Vagina (tissue), 2 donors: ENCODE measurements at regions not wholly inside any gene's neighbourhood (a gene's known extent, or its start where the extent isn't known, plus 50 kb on each side); places are given as distances from the start of the nearest gene placed in this dataset.

Source experiments
- CTCF ChIP-seq, 3 experiments: fragments of 450-650 bp in 2 of 3; fragments of 200-600 bp in 1 of 3; sonication (generic) in 1 of 3; IDR thresholded peaks; one replicate each; pipeline ENCODE4 v1.5.1; 2017 to 2019; ENCODE audit warnings: antibody characterized with exemption in 3 of 3, mild to moderate bottlenecking in 2 of 3, moderate library complexity in 2 of 3
- POLR2A ChIP-seq, 2 donors: fragments of 450-650 bp; IDR thresholded peaks; one replicate each; pipeline ENCODE4 v1.6.1; 2017; ENCODE audit warnings: antibody characterized with exemption in 2 of 2, mild to moderate bottlenecking in 2 of 2, moderate library complexity in 2 of 2

GRCh38 chr6:26285143-26286134 lies 79.6 kb upstream of the BTN3A2 start:
- TF ChIP-seq CTCF (IDR thresholded peaks at IDR 0.05) (no peak), POLR2A (IDR thresholded peaks at IDR 0.05) (peak in 1 of 2 donors; percentile 82)
